GM21360 (cell line): ENCODE measurements at regions not wholly inside any gene's neighbourhood (a gene's known extent, or its start where the extent isn't known, plus 50 kb on each side); places are given as distances from the start of the nearest gene placed in this dataset.

Source experiments
- ATAC-seq: cut with Tn5 transposase; IDR thresholded peaks from one replicate; pipeline ENCODE4 v1.9.1; 2021; ENCODE audit warnings: mild to moderate bottlenecking, moderate library complexity; ENCODE audit not compliant: unreplicated experiment

DNA sequence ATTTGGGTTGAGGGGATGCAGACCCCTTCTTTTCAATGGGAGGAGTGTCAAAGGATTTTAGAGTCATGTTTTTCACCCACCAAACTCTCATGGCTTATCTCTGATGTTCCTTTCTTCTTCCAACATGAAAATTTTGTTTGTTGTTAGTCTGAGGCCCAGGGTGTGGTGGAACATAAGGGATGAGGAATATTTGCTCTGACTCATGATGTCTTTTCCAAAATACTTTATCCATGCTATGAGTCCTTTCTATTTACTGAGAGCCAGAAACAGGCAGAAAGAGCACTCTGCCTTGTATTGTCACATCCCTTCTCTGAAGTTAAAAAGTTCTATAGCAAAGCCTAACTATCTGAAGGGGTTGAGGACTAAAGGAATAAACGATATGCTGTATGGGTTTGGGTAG is 61.6 kb upstream of the GYPA start:
- ATAC-seq: no peak

DNA sequence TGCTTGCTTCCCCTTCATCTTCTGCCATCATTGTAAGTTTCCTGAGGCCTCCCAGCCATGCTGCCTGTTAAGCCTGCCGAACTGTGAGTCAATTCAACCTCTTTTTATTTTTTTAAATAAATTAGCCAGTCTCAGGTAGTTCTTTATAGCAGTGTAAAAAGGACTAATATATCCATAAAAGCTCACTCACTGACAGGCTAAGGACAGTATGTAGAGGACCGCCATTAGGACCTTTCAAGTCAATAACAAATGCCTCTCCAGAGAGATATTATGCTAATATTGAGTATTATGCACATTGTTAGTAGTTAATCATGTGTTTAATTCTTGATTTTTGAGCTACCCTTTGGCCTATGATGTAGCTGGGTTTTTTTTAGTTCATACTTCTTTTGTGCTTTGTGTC is 62.6 kb upstream of the GYPA start:
- ATAC-seq: no peak

DNA sequence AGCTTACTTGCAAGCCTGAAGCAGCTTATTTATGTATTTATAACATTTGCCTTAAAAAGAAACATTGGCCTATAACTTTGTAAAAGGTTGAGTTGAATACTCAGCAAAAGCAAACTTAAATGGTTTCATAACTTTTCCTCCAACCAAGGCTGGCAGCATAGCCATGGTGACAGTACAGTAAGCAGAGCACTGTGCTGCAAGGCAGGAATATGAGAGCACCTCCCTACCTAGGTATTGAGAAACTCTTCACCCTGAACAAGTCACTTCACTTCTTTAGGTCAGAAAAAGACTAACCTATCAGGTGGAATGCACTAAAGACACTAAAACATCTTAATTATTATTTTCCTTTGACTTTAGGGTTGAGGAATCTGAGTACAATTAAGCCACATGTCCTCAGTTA is 63.9 kb upstream of the GYPA start:
- no peak for ATAC-seq

DNA sequence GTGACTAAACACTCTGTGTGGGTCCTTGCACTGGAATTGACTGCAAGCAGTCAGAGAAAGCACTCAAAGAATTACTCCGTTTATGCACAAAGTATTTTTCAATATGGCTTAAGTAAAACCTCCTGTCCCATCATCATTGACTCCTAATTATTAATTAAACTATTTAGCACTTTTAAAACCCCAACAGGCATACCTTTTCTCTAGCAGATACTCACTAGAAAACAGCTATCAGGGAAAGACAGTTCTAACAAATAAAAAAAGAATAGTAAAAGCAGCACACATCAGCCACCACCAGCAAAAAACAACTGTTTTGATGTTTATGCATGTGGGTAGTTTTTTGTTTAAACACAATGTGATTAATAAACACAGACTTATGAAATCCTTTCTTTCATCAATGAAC is 66.2 kb upstream of the GYPA start:
- ATAC-seq: no peak

DNA sequence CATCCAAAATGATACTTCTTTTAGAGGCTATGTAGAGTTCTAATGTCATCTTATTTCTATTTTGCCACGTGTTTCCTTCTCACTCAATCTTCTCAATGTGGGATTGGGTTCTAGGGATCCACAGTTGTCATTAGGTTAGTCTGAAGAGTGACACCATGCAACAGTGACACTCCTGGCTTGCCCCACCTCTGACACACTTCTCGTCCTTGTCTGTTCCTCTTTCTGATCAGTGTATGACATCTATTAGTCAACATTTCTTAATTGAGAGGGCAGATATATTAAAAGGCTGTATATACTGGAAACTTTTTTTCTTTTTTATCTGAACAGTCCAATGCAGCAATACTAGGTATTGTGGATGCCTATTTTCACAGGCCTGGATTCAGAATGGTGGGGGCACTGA is 67.6 kb upstream of the GYPA start:
- ATAC-seq: no peak

DNA sequence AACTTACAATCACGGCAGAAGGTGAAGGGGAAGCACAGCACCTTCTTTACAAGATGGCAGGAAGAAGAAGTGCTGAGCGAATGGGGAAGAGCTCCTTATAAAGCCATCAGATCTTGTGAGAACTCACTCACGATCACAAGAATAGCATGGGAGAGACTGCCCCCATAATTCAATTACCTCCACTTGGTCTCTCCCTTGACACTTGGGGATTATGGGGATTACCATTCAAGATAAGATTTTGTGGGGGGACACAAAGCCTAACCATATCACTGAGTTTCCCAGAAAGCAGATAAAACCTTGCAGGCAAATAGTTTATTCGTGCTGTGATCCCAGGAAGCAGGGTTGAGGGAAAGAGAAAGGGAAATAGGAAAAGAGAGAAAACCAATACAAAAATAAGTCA is 69.0 kb upstream of the GYPA start:
- ATAC-seq: no peak

DNA sequence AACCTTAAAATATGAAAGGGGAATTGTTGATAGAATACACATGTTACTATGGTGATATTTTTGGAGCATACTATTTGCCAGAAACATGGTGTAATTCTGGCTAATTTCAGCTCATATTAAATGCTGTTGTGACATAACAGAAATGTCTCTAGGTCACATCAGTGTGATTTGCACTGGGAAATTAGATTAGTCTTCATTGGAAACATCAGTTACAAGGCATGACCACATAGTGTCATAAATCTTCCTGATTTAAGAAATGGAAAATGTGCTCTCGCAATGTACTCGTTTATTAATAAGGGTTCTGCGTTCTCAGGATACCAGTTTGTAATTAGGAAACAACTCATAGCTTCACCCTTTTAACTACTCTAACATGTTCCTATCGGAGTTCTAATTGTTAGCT is 72.9 kb upstream of the GYPA start:
- ATAC-seq: no peak

DNA sequence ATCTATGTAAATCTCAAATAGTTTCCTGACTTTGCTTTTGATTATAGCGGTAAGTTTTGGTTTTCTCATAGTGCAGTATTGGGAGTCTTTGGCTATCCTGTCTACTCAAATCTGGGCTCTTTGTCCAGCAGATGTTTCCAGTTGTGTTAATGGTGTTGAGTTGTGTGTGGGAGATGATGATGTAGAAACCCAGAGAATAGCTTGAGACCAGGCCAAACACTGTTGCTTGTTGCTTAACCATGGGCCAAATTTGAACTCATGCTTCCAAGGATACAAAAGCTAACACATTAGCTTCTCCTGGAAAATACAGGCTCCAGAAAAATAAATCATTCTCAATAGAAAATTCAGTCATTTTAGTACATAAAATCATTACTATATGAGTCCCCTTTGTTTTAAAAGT is 82.6 kb upstream of the GYPA start:
- ATAC-seq: no peak

DNA sequence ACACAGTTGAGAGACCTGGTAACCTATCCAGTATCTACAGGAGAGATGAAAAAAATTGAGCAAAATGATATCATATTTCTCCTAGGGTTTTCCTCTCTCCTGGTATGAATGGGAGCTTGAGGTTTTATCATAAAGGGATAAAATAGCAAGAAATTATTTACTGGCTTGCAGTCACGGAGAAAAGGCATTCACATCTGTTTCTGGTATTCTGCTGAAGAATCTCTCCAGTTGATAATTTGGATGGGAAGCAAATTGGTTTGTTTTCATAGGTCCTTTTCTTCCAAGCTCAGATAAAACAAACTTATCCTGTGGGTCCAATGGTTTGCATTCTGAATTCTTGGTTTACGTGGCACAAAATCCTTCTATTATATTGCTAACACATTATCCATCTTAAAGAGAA is 83.1 kb upstream of the GYPA start:
- no peak for ATAC-seq

DNA sequence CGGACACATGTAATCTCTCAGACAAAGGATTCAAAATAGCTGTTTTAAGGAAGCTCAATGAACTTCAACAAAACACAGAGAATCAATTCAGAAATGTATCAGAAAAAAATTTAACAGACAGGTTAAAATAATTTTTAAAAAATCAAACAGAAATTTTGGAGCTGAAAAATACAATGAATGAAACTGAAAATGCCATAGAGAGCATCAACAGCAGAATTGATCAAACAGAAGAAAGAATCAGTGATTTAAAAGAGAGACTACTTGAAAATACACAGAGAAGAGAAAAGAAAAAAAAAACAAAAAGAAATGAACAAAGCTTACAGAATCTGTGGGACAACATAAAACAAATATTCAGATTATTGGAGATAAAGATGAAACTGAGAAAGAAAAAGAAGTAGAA is 118.8 kb upstream of the GYPA start:
- no peak for ATAC-seq

DNA sequence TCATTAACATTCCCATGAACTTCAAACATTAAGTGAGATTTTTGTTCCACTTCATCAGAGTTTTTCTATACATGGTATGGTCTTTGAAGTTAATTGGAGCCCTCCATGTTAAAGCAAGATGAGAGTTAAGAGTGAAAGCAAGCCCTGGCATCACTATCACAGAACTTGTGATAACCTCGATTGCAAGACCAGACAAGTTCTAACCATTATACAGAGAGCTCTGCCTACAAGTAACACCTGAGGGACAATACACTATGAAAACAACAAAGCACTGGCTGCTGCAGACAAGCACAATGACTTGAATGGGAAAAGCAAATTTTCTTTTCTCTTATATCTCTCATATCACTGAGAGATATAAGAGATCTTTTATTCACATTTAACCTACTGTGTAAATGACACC is 126.6 kb upstream of the GYPA start:
- no peak for ATAC-seq

DNA sequence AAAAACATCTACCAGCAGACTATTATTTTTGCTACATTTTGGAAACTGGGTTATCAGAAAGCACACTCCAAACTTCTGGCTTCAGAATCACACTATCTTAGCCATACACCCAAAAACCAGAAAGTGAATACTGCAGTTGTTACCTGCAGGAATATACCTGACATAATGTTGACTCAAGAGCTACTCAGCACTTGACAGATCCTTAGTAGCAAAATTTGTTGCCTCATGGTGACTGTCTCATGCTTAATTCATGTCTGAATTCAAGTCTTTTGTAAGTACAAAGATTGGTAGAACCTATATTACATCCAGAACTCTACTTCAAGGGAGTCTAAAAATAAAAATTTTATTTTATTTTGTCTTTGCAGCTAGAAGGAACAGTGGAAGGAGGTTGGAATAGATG is 140.2 kb upstream of the GYPA start:
- no peak for ATAC-seq

DNA sequence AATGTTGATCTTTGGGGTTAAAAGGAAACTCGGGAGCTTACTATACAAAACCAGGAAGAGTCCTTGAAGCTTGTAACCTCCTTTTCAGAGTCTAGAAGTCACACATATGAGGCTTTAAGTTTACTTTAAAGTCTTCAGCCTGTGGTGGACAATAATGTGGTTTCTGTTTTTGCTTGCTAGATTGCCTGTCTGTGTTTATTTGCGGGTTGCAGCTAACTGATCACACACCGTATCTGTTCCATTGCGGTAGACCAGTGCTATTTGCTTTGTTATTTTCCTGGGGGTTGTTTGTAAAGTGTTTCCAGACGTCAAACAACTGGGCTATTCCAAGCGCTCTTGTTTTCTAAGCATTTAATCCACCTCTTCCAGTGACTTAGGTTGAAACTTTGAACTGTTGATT is 143.0 kb upstream of the GYPA start:
- ATAC-seq: no peak

DNA sequence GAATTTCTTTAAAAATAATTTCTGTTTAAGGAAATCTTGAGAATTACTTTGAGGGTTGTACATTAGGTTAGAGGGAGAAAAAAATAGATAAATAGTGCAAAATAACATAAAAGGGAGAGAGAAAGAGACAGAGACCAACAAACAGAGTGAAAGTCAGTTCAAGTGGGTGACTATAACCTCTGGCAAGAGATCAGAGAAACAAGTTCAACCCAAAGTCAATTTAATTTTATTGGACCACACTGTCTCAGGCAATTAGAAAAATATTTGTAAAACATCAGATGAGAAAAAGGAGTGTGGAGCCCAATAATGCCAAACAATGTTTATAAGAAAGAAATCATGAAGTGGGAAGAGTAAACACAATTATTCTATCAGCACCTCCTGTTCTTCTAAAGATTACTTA is 143.5 kb upstream of the GYPA start:
- no peak for ATAC-seq

DNA sequence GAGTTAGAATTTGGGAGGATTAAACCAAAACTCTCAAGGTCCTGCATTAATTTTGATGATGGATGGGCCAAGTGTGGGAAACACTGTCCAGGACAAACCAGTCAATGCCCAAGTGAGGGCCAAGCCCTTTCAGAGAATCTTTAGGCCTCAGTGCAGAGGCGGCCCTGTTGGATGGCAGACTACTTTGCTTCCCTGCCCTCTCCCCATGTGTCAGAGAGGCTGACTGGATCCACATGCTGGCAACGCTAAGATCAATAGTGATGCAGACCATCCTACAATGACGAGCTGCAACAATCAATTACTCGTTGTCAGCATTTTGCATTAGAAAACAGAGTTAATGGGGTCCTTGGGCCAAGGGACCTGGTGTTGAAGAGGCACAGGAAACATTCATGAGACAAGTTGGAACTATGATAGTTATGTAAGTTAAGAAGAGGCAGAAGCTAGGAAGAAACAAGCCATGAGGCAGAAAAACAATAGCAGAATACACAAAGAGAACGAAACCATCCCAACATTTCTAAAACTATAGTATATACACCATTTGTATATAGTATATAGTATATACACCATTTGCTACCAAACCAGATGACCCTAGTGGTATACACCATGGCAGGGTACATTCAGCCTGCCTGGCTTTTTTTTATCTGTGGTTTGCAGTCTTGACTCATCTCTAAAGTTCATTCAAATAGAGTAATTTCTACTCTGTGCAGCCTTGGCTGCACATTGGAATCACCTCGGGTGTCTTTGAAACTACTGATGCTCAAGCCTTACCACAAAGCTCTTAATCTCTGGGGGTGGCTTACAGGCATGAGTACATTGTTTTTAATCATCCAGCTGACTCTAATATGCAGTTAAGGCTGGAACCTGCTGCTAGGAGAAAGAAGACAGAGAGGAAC is 147.7 kb upstream of the GYPA start:
- ATAC-seq: peak; percentile 93

DNA sequence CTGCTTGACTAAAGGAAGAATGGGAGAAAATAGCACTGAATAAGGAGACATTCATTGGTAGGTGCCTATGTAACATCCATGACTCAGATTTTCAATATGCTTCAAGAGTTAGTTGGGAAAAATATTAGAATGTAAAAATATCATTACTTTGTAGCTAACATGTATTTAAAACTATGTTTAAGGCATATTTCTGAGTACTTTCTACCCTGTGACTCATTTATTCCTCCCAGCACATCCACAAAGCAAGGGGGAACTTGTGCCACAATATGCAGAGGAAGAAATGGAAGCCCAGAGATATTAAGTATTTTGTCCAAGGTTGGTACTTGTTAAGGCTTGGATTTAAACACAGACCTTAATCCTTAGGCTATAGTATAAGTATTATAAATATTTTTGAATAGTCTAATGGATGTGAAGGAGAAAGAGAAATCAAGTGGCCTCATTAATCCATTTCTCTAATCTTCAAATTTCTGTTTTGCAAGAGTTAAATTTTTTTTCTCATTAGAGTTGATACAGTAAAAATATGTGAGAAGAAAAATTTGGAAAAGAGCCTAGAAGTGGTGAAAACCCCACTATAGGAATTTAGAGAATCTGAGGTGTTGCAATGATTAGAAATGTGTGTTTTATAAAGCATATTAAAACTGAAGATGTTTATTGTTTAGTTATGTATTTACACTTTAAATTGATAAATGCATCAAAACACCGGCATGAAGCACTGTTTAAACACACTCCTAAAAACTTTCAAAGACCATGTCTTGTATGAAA is 149.3 kb upstream of the GYPA start:
- no peak for ATAC-seq

DNA sequence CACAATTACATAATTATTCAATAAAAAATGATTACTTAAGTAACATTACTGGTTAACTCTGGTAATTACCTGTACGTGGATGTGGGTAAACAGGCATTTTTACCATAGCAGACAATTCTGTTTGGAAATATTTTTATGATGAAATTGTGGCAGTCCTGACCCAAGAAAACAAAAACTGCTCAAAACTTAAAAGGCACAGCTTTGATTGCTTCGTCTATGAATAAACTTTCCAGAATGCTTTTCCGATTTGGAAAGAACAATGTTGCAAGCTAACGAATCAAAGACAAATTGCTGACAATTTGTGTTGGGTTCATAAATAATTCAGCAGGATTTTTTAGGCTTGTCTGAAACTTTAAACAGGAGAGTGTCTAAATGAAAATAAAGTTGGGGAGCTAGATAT is 150.6 kb upstream of the GYPA start:
- no peak for ATAC-seq

DNA sequence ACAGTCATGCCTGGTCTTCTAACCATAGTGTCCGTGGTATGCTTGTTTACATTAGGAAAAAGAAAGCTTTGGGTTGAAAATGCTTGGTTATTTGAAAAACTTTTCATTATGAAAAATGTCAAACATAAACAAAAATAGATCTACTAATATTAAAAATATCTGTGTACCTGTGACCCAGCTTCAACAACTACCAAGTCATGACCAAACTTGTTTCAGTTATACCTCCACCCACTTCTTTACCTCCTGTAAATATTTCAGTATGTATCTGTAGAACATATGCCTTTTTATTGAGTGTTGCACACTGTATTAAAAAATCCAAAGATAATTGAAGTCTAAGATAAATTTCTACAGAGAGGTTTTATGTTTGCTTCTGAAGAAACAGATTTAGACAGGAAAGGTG is 153.7 kb upstream of the GYPA start:
- ATAC-seq: no peak

DNA sequence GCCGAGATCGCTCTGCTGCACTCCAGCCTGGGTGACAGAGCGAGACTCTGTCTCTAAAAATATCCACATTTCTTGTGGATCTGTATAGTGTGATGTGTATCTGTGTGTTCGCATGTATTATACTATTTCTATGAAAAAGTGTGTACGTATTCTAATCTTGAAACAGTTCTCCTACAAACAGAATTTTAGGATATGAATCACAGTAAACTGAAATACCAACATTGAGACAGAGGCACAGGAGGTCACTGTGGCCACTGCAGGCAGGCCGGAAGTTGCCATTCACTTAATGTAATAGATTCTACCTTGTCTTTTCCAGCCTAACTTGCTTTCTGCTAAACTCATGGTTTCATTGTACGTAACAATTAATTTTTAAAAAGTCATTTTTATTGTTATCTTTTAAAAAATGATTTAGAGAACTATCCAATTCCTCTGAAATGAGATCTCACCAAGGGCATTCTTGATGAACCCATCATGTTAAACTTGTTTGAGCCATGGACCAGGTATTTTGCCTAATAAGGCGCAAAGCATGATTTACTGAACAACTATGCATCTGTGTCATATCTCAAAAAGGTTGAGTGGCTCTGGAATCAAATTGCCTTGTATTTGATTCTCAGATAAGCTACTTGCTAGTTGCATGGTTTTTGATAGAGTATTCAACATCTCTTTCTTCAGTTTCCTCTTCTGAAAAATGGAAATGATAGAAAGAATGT is 154.9 kb upstream of the GYPA start:
- no peak for ATAC-seq

DNA sequence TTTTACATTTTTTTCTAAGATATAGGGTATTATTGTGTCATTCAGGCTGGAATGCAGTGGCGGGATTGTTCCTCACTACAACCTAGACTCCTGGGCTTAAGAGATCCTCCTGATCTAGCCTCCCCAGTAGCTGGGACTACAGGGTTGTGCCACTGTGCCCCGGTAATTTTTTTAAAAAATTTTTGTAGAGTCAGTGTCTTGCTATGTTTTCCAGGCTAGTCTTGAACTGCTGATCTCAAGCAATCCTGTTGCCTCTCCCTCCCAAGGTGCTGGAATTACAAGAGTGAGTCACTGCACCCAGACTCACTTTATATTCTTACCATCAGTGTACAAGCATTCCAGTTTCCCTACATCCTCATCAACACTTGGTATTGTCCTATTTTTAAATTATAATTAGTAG is 156.4 kb upstream of the GYPA start:
- no peak for ATAC-seq

DNA sequence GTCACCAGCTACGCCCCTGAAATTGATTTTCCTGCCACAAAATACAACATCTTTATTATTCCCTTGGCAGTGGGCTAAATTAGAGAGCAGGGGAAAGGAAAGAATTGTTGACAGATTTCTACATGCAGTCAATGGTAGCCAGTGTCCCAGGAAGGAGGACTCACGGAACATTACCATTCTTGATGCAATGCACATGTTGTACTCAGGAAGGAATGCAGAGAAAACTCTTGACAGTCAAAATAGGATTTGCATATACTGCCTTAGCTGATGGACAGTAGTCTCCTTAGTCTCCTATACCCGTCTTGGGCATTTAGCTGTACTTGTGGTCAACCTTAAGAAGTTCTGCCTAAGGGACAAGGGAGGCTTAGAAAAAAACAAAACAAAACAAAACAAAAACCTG is 158.0 kb upstream of the GYPA start:
- ATAC-seq: no peak

DNA sequence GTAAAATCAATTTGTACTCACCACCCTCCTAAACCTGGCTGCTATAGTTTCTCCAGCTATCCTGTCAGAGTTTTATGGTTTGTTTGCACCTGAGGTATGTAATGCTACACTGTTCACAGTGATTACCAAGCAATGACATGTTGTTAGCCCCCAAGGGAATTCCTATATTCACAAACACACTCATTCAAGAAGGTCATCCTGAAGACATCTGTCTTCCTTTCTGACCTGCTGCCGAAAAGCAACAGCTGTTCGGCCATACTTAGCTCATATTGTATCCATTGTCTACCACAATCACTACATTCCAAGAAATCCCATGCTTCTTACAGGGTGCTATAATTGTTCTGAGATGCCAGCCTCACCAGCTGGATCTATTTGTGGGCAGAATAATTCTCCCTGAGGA is 160.1 kb upstream of the GYPA start:
- no peak for ATAC-seq
